WTC11 (cell line): ENCODE measurements at regions not wholly inside any gene's neighbourhood (a gene's known extent, or its start where the extent isn't known, plus 50 kb on each side); places are given as distances from the start of the nearest gene placed in this dataset.

Experiments
- ATAC-seq: fragments of 200-7000 bp; cut with Tn5 transposase; 2 replicates; pipeline ENCODE4 v1.10.0; 2021; ENCODE audit warnings: mild to moderate bottlenecking, moderate library complexity
- CTCF ChIA-PET: fragments of 300-600 bp; sonication (Branson Sonifier 250); formaldehyde crosslinking; loops from one replicate; lab custom pipeline; 2021; ENCODE audit warnings: antibody characterized with exemption; lab: Charles Lee
- POLR2A ChIA-PET: fragments of 350-600 bp; sonication (Branson Sonifier 250); formaldehyde crosslinking; loops from one replicate; lab custom pipeline; 2021; ENCODE audit warnings: antibody characterized with exemption; lab: Charles Lee
- DNase-seq: peaks from one replicate; pipeline ENCODE4 v3.0.0; 2021; ENCODE audit warnings: low spot score
- H3K27ac Mint-ChIP-seq: 2 replicates; pipeline ENCODE4 v1.8.0; 2021; ENCODE audit warnings: mixed read lengths
- H3K27me3 Mint-ChIP-seq: 2 replicates; pipeline ENCODE4 v1.8.0; 2021; ENCODE audit warnings: low read depth, mild to moderate bottlenecking, moderate library complexity, mixed read lengths
- H3K36me3 Mint-ChIP-seq: 2 replicates; pipeline ENCODE4 v1.8.0; 2021; ENCODE audit warnings: mixed read lengths
- H3K4me1 Mint-ChIP-seq: 2 replicates; pipeline ENCODE4 v1.8.0; 2022; ENCODE audit warnings: mixed read lengths
- H3K4me3 Mint-ChIP-seq: 2 replicates; pipeline ENCODE4 v1.8.0; 2021; ENCODE audit warnings: mild to moderate bottlenecking, moderate library complexity, mixed read lengths
- H3K9me3 Mint-ChIP-seq: 2 replicates; pipeline ENCODE4 v1.8.0; 2021; ENCODE audit warnings: mixed read lengths
- CTCF ChIP-seq: fragments of 200-600 bp; IDR thresholded peaks from 2 replicates; pipeline ENCODE4 v1.8.0; 2022; ENCODE audit warnings: antibody characterized with exemption
- ETV6 ChIP-seq: sonication (generic); formaldehyde crosslinking; IDR thresholded peaks from 2 replicates; pipeline ENCODE4 v1.8.1; 2022; ENCODE audit warnings: mild to moderate bottlenecking, missing genetic modification reagents
- NFE2L1 ChIP-seq: sonication (generic); formaldehyde crosslinking; IDR thresholded peaks from 2 replicates; pipeline ENCODE4 v1.8.1; 2023; ENCODE audit warnings: missing genetic modification reagents
- SMAD4 ChIP-seq: sonication (generic); formaldehyde crosslinking; IDR thresholded peaks from 2 replicates; pipeline ENCODE4 v1.8.0; 2022; ENCODE audit warnings: mild to moderate bottlenecking, missing genetic modification reagents
- ZNF232 ChIP-seq: sonication (generic); formaldehyde crosslinking; IDR thresholded peaks from 2 replicates; pipeline ENCODE4 v1.8.0; 2022; ENCODE audit warnings: mild to moderate bottlenecking, missing genetic modification reagents

- Mint-ChIP-seq H3K4me1 (peaks cover 32% of the 10 kb centered on the region), H3K27ac (no peak overlapping the region), H3K9me3 (no peaks in the 10 kb centered on the region), H3K36me3 (no peaks in the 10 kb centered on the region), H3K27me3 (peaks cover 98% of the 10 kb centered on the region), H3K4me3 (no peak overlapping the region)
- CTCF ChIA-PET, result no interaction called here
- DNase-seq (no peak), ATAC-seq (peak; percentile 57)
- TF ChIP-seq SMAD4 (CRISPR knock-in tag) (no peak), ZNF232 (no peak), ETV6 (CRISPR knock-in tag) (no peak), NFE2L1 (CRISPR knock-in tag) (no peak), CTCF (no peak)
- POLR2A ChIA-PET, result no interaction called here
Measured at GRCh38 chr21:17667256-17667655, 54.6 kb upstream of the BTG3 start.
